Heart right ventricle (tissue), 16 donors: ENCODE measurements at regions not wholly inside any gene's neighbourhood (a gene's known extent, or its start where the extent isn't known, plus 50 kb on each side); places are given as distances from the start of the nearest gene placed in this dataset.

Experiments
- ATAC-seq, 8 donors: fragments of 200-7000 bp; cut with Tn5 transposase; one replicate each; pipeline ENCODE4 v1.9.1; 2020; ENCODE audit warnings: mild to moderate bottlenecking in 8 of 8, moderate library complexity in 8 of 8, moderate number of reproducible peaks in 1 of 8
- DNase-seq, 2 donors: peaks; one replicate each; pipeline ENCODE4 v3.0.0-alpha.2; 2020
- H3K27ac ChIP-seq, 10 donors: fragments of 200-600 bp; sonication (generic) in 2 of 10; one replicate each; pipeline versions ENCODE4 v1.5.0 to v1.8.0; 2020 to 2022; ENCODE audit warnings: mild to moderate bottlenecking in 3 of 10
- H3K27me3 ChIP-seq, 7 donors: fragments of 200-600 bp; one replicate each; pipeline ENCODE4 v1.8.0; 2021 to 2022; ENCODE audit warnings: mild to moderate bottlenecking in 2 of 7
- H3K36me3 ChIP-seq, 9 donors: fragments of 200-600 bp; sonication (generic) in 1 of 9; one replicate each; pipeline versions ENCODE4 v1.5.0 to v1.8.0; 2020 to 2022; ENCODE audit warnings: mild to moderate bottlenecking in 2 of 9
- H3K4me1 ChIP-seq, 9 donors: fragments of 200-600 bp; sonication (generic) in 1 of 9; one replicate each; pipeline versions ENCODE4 v1.5.0 to v1.8.0; 2020 to 2022; ENCODE audit warnings: mild to moderate bottlenecking in 4 of 9
- H3K4me3 ChIP-seq, 10 donors: fragments of 200-600 bp; sonication (generic) in 2 of 10; one replicate each; pipeline versions ENCODE4 v1.5.0 to v1.8.0; 2020 to 2022; ENCODE audit warnings: mild to moderate bottlenecking in 7 of 10, moderate library complexity in 2 of 10
- H3K9me3 ChIP-seq, 11 donors: fragments of 200-600 bp in 10 of 11; sonication (generic) in 2 of 11; one replicate each; pipeline versions ENCODE4 v1.5.0 to v1.8.0; 2013 to 2022; ENCODE audit warnings: mild to moderate bottlenecking in 2 of 11, control low read depth in 1 of 11, moderate library complexity in 1 of 11
- CTCF ChIP-seq, 9 donors: fragments of 200-600 bp; sonication (generic) in 2 of 9; IDR thresholded peaks; one replicate each; pipeline versions ENCODE4 v1.5.0 to v1.8.0; 2021 to 2022; ENCODE audit warnings: antibody characterized with exemption in 9 of 9, mild to moderate bottlenecking in 5 of 9, moderate library complexity in 1 of 9
- WGBS, 2 donors: extraction: QIAGEN DNeasy Blood & Tissue Kit; methylation state at CpG; one replicate each; pipeline ENCODE4 v1.1.7; 2013; ENCODE audit warnings: inconsistent platforms in 1 of 2; 5-methylcytosine and 5-hydroxymethylcytosine counted together
- intact Hi-C, 10 donors: fragments of 100-400 bp; cut with DNase I; formaldehyde crosslinking; loops; one replicate each; pipeline versions ENCODE4 v1.11.1 to v1.14.2; 2022
- donor health status: Arrhythmogenic right ventricular cardiomyopathy.
- donor health status: ischemic (EF 13 %, LVEDD 7.1; RV severe dilation, severe dysfunction).
- donor health status: healthy with polysubstance abuse.
- donor health status: DM: no; HTN: yes; CAD: no.
- donor health status: DM: no; HTN: no; CAD: no.
- donor health status: ischemic (EF 25% LVEDD 6.9; RV normal size, moderate dysfunction).
- donor health status: ischemic (EF 25% LVEDD 5.7; RV mildly dilated, moderate dysfunction).
- donor health status: healthy.
- donor health status: DM: yes; HTN: yes; CAD: no.
- donor health status: Ischemic cardiomyopathy.
- donor health status: ischemic (EF 35%, LVEDD 5.7; RV mildly dilated, moderate dysfunction).
- donor health status: nonischemic (EF 11% LVEDD 7.7; RV severe dilation, severe dysfunction).
- donor health status: DM: yes; HTN: yes; CAD: no.
- donor health status: PGD.
- donor health status: ischemic (EF 29% LVEDD 5.4; RV normal size, mild dysfunction).
- donor health status: nonischemic (EF 23%, LVEDD 6.1; RV moderate dilation, normal function).

GRCh38 chr1:66444438-66445265 lies 89.3 kb upstream of the SGIP1 start:
- 48 to 55% methylated on average over 3 of the region's 3 CpGs for WGBS, 2 donors
- Histone ChIP-seq H3K4me1 (peaks cover 2 to 32% (median 17%) of the 10 kb centered on the region in 9 donors), H3K36me3 (no peaks in the 10 kb centered on the region), H3K9me3 (no peaks in the 10 kb centered on the region), H3K27me3 (no peaks in the 10 kb centered on the region), H3K4me3 (no peak overlapping the region), H3K27ac (peak overlapping the region in 1 of 10 donors; percentile 86)
- intact Hi-C loops = loop anchor here in 8 of 10 donors (5.0 to 10.0 kb wide), 9 partner anchors 42 to 487 kb away; no protein-coding TSS in a partner anchor
- DNase-seq = no peak
- no peak for TF ChIP-seq CTCF (IDR thresholded peaks at IDR 0.05)
- peak in 1 of 8 donors; percentile 52 for ATAC-seq

GRCh38 chr1:66445492-66446181 lies 88.3 kb upstream of the SGIP1 start:
- DNase-seq (peak in 1 of 2 donors; percentile 41), ATAC-seq (peak in 5 of 8 donors; percentile 44 to 70 (median 63))
- no peaks in the 10 kb centered on the region for H3K9me3 ChIP-seq
- H3K4me3 ChIP-seq = no peak overlapping the region
- peak in 5 of 9 donors; percentile 25 to 43 (median 25) for TF ChIP-seq CTCF (IDR thresholded peaks at IDR 0.05)
- H3K27ac ChIP-seq = peak overlapping the region; percentile 3 to 86 (median 64)
- H3K36me3 ChIP-seq = no peaks in the 10 kb centered on the region
- WGBS, 2 donors = 60 to 66% methylated on average over 5 of the region's 5 CpGs
- H3K4me1 ChIP-seq = peaks cover 3 to 36% (median 26%) of the 10 kb centered on the region in 9 donors
- H3K27me3 ChIP-seq = no peaks in the 10 kb centered on the region
- intact Hi-C loops = loop anchor here (1.0 to 10.0 kb wide), 13 partner anchors 43 to 488 kb away; no protein-coding TSS in a partner anchor

GRCh38 chr1:66446261-66447001 lies 87.5 kb upstream of the SGIP1 start:
- H3K4me1 ChIP-seq = peaks cover 3 to 42% (median 33%) of the 10 kb centered on the region in 9 donors
- peak overlapping the region in 8 of 10 donors; percentile 45 to 86 (median 66) for H3K27ac ChIP-seq
- intact Hi-C loops = loop anchor here (1.0 to 10.0 kb wide), 13 partner anchors 44 to 489 kb away; no protein-coding TSS in a partner anchor
- H3K4me3 ChIP-seq = no peak overlapping the region
- TF ChIP-seq CTCF (IDR thresholded peaks at IDR 0.05) = peak; percentile 83 to 94 (median 88)
- H3K9me3 ChIP-seq = no peaks in the 10 kb centered on the region
- DNase-seq = peak in 1 of 2 donors; percentile 54
- peak in 7 of 8 donors; percentile 51 to 88 (median 70) for ATAC-seq
- no peaks in the 10 kb centered on the region for H3K36me3 ChIP-seq
- no peaks in the 10 kb centered on the region for H3K27me3 ChIP-seq
- 14 to 15% methylated on average over 8 of the region's 8 CpGs for WGBS, 2 donors
